ENCODE measurements at regions not wholly inside any gene's neighbourhood (a gene's known extent, or its start where the extent isn't known, plus 50 kb on each side); places are given as distances from the start of the nearest gene placed in this dataset.

- TF ChIP-seq, protein P1, sequence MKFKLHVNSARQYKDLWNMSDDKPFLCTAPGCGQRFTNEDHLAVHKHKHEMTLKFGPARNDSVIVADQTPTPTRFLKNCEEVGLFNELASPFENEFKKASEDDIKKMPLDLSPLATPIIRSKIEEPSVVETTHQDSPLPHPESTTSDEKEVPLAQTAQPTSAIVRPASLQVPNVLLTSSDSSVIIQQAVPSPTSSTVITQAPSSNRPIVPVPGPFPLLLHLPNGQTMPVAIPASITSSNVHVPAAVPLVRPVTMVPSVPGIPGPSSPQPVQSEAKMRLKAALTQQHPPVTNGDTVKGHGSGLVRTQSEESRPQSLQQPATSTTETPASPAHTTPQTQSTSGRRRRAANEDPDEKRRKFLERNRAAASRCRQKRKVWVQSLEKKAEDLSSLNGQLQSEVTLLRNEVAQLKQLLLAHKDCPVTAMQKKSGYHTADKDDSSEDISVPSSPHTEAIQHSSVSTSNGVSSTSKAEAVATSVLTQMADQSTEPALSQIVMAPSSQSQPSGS (tag by site-specific recombination; IDR thresholded peaks at IDR 0.05; ENCODE audit: low read depth): no peak
- TF ChIP-seq ZNF426 (tag by site-specific recombination; IDR thresholded peaks at IDR 0.05): no peak
Measured at GRCh38 chrX:40908026-40908425, 172.7 kb upstream of the MED14 start.

Measured in HEK293 (cell line).